SK-N-SH treated with all-trans-retinoic acid at 6 μM for 48 hours (cell line): ENCODE measurements at regions not wholly inside any gene's neighbourhood (a gene's known extent, or its start where the extent isn't known, plus 50 kb on each side); places are given as distances from the start of the nearest gene placed in this dataset.

Experiments
- ATAC-seq: fragments of 200-7000 bp; cut with Tn5 transposase; 3 replicates; pipeline ENCODE4 v1.9.1; 2020; ENCODE audit warnings: mild to moderate bottlenecking, moderate library complexity
- ARNTL ChIP-seq: fragments of 450-650 bp; formaldehyde crosslinking; IDR thresholded peaks from 2 replicates; pipeline ENCODE4 v1.5.0; 2020; ENCODE audit warnings: low read depth, mild to moderate bottlenecking, moderate library complexity, borderline replicate concordance
- BACH2 ChIP-seq: fragments of 250-450 bp; sonication (Bioruptor Pico); IDR thresholded peaks from 2 replicates; pipeline ENCODE4 v1.9.0; 2021; ENCODE audit warnings: mild to moderate bottlenecking, borderline replicate concordance
- CSDC2 ChIP-seq: fragments of 250-450 bp; sonication (Bioruptor Pico); IDR thresholded peaks from 2 replicates; pipeline ENCODE4 v1.5.0; 2020; ENCODE audit warnings: mild to moderate bottlenecking, moderate library complexity
- CSRNP3 ChIP-seq: fragments of 250-450 bp; sonication (Bioruptor Pico); IDR thresholded peaks from 2 replicates; pipeline ENCODE4 v1.5.1; 2021; ENCODE audit warnings: mild to moderate bottlenecking, moderate library complexity
- ESRRG ChIP-seq: fragments of 250-450 bp; sonication (Bioruptor Pico); IDR thresholded peaks from 2 replicates; pipeline ENCODE4 v1.6.1; 2021; ENCODE audit warnings: mild to moderate bottlenecking
- GLIS3 ChIP-seq: fragments of 250-450 bp; sonication (Bioruptor Pico); IDR thresholded peaks from 2 replicates; pipeline ENCODE4 v1.5.0; 2020; ENCODE audit warnings: mild to moderate bottlenecking, moderate library complexity
- ISL1 ChIP-seq: fragments of 250-450 bp; sonication (Bioruptor Pico); IDR thresholded peaks from 2 replicates; pipeline ENCODE4 v2.1.2; 2022; ENCODE audit warnings: mild to moderate bottlenecking, moderate library complexity
- OSR1 ChIP-seq: fragments of 250-450 bp; sonication (Bioruptor Pico); IDR thresholded peaks from 2 replicates; pipeline ENCODE4 v1.8.0; 2022; ENCODE audit warnings: moderate library complexity, mild to moderate bottlenecking, inconsistent platforms
- PATZ1 ChIP-seq: fragments of 250-450 bp; sonication (Bioruptor Pico); IDR thresholded peaks from 2 replicates; pipeline ENCODE4 v1.8.0; 2020; ENCODE audit warnings: mild to moderate bottlenecking, moderate library complexity, borderline replicate concordance
- POU6F1 ChIP-seq: fragments of 250-450 bp; sonication (Bioruptor Pico); IDR thresholded peaks from 2 replicates; pipeline ENCODE4 v1.8.0; 2021; ENCODE audit warnings: low read depth, mild to moderate bottlenecking, moderate library complexity, borderline replicate concordance
- PPARA ChIP-seq: fragments of 250-450 bp; sonication (Bioruptor Pico); IDR thresholded peaks from 2 replicates; pipeline ENCODE4 v1.5.0; 2020; ENCODE audit warnings: mild to moderate bottlenecking, borderline replicate concordance
- RARB ChIP-seq: fragments of 250-450 bp; sonication (Bioruptor Pico); IDR thresholded peaks from 2 replicates; pipeline ENCODE4 v1.8.0; 2021; ENCODE audit warnings: mild to moderate bottlenecking, moderate library complexity
- TCF4 ChIP-seq: fragments of 250-450 bp; sonication (Bioruptor Pico); IDR thresholded peaks from 2 replicates; pipeline ENCODE4 v1.8.0; 2021; ENCODE audit warnings: mild to moderate bottlenecking, moderate library complexity, borderline replicate concordance
- TOX ChIP-seq: fragments of 250-450 bp; sonication (Bioruptor Pico); IDR thresholded peaks from 2 replicates; pipeline ENCODE4 v1.8.0; 2021; ENCODE audit warnings: mild to moderate bottlenecking, moderate library complexity, borderline replicate concordance
- TSHZ2 ChIP-seq: fragments of 250-450 bp; sonication (Bioruptor Pico); IDR thresholded peaks from 2 replicates; pipeline ENCODE4 v1.5.0; 2020; ENCODE audit warnings: mild to moderate bottlenecking, moderate library complexity
- ZC3H10 ChIP-seq: fragments of 250-450 bp; sonication (Bioruptor Pico); IDR thresholded peaks from 2 replicates; pipeline ENCODE4 v1.5.1; 2021; ENCODE audit warnings: mild to moderate bottlenecking, moderate library complexity
- ZFP3 ChIP-seq: fragments of 250-450 bp; sonication (Bioruptor Pico); IDR thresholded peaks from 2 replicates; pipeline ENCODE4 v1.5.0; 2020; ENCODE audit warnings: mild to moderate bottlenecking, moderate library complexity
- ZFP30 ChIP-seq: fragments of 450-650 bp; formaldehyde crosslinking; IDR thresholded peaks from 2 replicates; pipeline ENCODE4 v1.5.0; 2022; ENCODE audit warnings: mild to moderate bottlenecking, moderate library complexity
- ZNF565 ChIP-seq: fragments of 450-650 bp; formaldehyde crosslinking; conservative IDR thresholded peaks from 2 replicates; pipeline ENCODE4 v1.5.0; 2020; ENCODE audit warnings: low read depth, mild to moderate bottlenecking, moderate library complexity
- ZNF70 ChIP-seq: fragments of 450-650 bp; formaldehyde crosslinking; IDR thresholded peaks from 2 replicates; pipeline ENCODE4 v1.5.0; 2020; ENCODE audit warnings: mild to moderate bottlenecking, moderate library complexity
- ZNF8 ChIP-seq: fragments of 450-650 bp; formaldehyde crosslinking; IDR thresholded peaks from 2 replicates; pipeline ENCODE4 v1.5.0; 2020; ENCODE audit warnings: mild to moderate bottlenecking, moderate library complexity

- no peak for ATAC-seq
- TF ChIP-seq ZNF70 (CRISPR knock-in tag) (no peak), ZFP30 (no peak)
Measured at GRCh38 chr17:73840829-73841228, 196.6 kb upstream of the SDK2 start.

- no peak for ATAC-seq
- TF ChIP-seq RARB (CRISPR knock-in tag) (no peak), POU6F1 (CRISPR knock-in tag) (no peak), ZNF8 (CRISPR knock-in tag) (no peak), ESRRG (CRISPR knock-in tag) (no peak), OSR1 (no peak), ZNF565 (no peak), CSRNP3 (CRISPR knock-in tag) (no peak), ZNF70 (CRISPR knock-in tag) (no peak), ZFP30 (no peak)
Measured at GRCh38 chr17:73841431-73842060, 197.3 kb upstream of the SDK2 start.

- no peak for ATAC-seq
- TF ChIP-seq ARNTL (CRISPR knock-in tag) (no peak), ZNF8 (CRISPR knock-in tag) (no peak), ZNF70 (CRISPR knock-in tag) (no peak), RARB (CRISPR knock-in tag) (no peak), ZFP3 (no peak), POU6F1 (CRISPR knock-in tag) (no peak), BACH2 (no peak), CSDC2 (CRISPR knock-in tag) (no peak), OSR1 (no peak), TOX (CRISPR knock-in tag) (no peak), ESRRG (CRISPR knock-in tag) (no peak), TSHZ2 (CRISPR knock-in tag) (no peak), PPARA (CRISPR knock-in tag) (no peak)
Measured at GRCh38 chr17:73847952-73848351, 203.7 kb upstream of the SDK2 start.

GRCh38 chr17:73850426-73850825, 206.2 kb upstream of the SDK2 start:
- no peak for ATAC-seq
- TF ChIP-seq ZNF565 (no peak), OSR1 (no peak), BACH2 (no peak), PPARA (CRISPR knock-in tag) (no peak), ZFP30 (no peak)

GRCh38 chr17:73851091-73851490, 206.8 kb upstream of the SDK2 start:
- ATAC-seq, result no peak
- TF ChIP-seq BACH2, result no peak
- TF ChIP-seq PATZ1 (CRISPR knock-in tag), result no peak
- no peak for TF ChIP-seq CSDC2 (CRISPR knock-in tag)
- TF ChIP-seq TOX (CRISPR knock-in tag), result no peak
- no peak for TF ChIP-seq RARB (CRISPR knock-in tag)
- no peak for TF ChIP-seq TCF4 (CRISPR knock-in tag)
- TF ChIP-seq ZNF70 (CRISPR knock-in tag), result no peak
- TF ChIP-seq ZNF8 (CRISPR knock-in tag), result no peak
- no peak for TF ChIP-seq PPARA (CRISPR knock-in tag)
- TF ChIP-seq ISL1 (CRISPR knock-in tag), result no peak
- TF ChIP-seq ZNF565, result no peak
- no peak for TF ChIP-seq ARNTL (CRISPR knock-in tag)
- no peak for TF ChIP-seq CSRNP3 (CRISPR knock-in tag)
- no peak for TF ChIP-seq ZC3H10
- TF ChIP-seq GLIS3, result no peak
- TF ChIP-seq ZFP30, result no peak
